ENCODE measurements at regions not wholly inside any gene's neighbourhood (a gene's known extent, or its start where the extent isn't known, plus 50 kb on each side); places are given as distances from the start of the nearest gene placed in this dataset.

DNA sequence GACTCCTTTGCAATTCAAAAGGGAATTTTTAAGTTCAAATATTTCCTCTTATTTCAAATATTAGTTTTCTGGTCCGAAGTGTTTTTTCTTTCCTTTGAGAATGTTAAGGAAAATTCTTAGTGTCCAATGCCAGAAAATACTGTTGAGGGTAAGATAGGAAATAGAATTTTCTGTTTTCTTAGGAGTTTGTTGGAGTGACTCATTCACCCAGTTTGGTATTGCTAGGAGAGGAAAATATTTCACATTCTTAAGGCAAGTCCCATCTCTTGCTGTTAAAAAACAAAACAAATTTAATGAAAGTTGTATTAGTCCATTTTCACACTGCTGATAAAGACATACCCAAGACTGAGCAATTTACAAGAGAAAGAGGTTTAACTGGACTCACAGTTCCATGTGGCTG lies 349.2 kb upstream of the ADAMTSL1 start:
- TF ChIP-seq, protein P1, sequence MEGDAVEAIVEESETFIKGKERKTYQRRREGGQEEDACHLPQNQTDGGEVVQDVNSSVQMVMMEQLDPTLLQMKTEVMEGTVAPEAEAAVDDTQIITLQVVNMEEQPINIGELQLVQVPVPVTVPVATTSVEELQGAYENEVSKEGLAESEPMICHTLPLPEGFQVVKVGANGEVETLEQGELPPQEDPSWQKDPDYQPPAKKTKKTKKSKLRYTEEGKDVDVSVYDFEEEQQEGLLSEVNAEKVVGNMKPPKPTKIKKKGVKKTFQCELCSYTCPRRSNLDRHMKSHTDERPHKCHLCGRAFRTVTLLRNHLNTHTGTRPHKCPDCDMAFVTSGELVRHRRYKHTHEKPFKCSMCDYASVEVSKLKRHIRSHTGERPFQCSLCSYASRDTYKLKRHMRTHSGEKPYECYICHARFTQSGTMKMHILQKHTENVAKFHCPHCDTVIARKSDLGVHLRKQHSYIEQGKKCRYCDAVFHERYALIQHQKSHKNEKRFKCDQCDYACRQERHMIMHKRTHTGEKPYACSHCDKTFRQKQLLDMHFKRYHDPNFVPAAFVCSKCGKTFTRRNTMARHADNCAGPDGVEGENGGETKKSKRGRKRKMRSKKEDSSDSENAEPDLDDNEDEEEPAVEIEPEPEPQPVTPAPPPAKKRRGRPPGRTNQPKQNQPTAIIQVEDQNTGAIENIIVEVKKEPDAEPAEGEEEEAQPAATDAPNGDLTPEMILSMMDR (IDR thresholded peaks at IDR 0.05), result no peak
- TF ChIP-seq POLR2A (IDR thresholded peaks at IDR 0.05), result no peak

Measured in tibial nerve (tissue), 3 donors.